ENCODE measurements at regions not wholly inside any gene's neighbourhood (a gene's known extent, or its start where the extent isn't known, plus 50 kb on each side); places are given as distances from the start of the nearest gene placed in this dataset.

DNA sequence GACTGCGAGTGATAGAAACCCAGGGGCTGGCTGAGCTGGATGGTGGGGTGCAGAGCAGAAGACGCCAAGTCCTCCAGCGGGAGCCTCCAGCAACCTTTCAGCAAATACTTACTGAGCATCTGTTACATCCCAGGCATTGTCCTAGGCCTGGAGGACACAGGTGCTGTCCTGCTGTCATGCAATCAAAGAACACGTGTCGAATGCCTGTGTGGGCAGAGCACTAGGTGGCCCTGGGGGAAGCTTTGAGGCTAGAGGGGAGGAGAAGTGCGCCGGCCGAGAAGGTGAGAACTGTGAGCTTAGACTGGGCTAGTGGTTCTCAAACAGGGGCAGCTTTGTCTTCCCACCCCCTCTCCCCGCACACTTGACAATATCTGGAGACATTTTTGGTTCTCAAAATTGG, 233.6 kb downstream of the BMP7 start:
- no peak for TF ChIP-seq EP300 (IDR thresholded peaks at IDR 0.05)
- TF ChIP-seq, protein P1, sequence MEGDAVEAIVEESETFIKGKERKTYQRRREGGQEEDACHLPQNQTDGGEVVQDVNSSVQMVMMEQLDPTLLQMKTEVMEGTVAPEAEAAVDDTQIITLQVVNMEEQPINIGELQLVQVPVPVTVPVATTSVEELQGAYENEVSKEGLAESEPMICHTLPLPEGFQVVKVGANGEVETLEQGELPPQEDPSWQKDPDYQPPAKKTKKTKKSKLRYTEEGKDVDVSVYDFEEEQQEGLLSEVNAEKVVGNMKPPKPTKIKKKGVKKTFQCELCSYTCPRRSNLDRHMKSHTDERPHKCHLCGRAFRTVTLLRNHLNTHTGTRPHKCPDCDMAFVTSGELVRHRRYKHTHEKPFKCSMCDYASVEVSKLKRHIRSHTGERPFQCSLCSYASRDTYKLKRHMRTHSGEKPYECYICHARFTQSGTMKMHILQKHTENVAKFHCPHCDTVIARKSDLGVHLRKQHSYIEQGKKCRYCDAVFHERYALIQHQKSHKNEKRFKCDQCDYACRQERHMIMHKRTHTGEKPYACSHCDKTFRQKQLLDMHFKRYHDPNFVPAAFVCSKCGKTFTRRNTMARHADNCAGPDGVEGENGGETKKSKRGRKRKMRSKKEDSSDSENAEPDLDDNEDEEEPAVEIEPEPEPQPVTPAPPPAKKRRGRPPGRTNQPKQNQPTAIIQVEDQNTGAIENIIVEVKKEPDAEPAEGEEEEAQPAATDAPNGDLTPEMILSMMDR (IDR thresholded peaks at IDR 0.05), result no peak
